ENCODE measurements at regions not wholly inside any gene's neighbourhood (a gene's known extent, or its start where the extent isn't known, plus 50 kb on each side); places are given as distances from the start of the nearest gene placed in this dataset.
A peak's percentile ranks its signal among the peaks of the same experiment; 100 is the strongest.
"Not testable (repeated sequence)": the region's sequence is repeated elsewhere in the genome, so short reads cannot be mapped to it uniquely, and the experiment has no call there.

GRCh38 chr19:21608571-21608970, 103.2 kb downstream of the ZNF429 start:
- DNase-seq (ENCODE audit: low read depth in 1 of 2, low spot score in 1 of 2), result no peak
- no peak overlapping the region for H3K27ac ChIP-seq (replicated peaks)
- no peak overlapping the region for H3K4me3 ChIP-seq (replicated peaks; ENCODE audit: insufficient read depth, low read length)
- H3K27me3 ChIP-seq (ENCODE audit: insufficient read depth, poor library complexity, severe bottlenecking), result no peaks in the 10 kb centered on the region
- TF ChIP-seq GABPA (IDR thresholded peaks at IDR 0.05; ENCODE audit: low read depth), result no peak
- no peak for TF ChIP-seq CTCF (IDR thresholded peaks at IDR 0.05; ENCODE audit: insufficient read depth, low read length)
- TF ChIP-seq SPI1 (IDR thresholded peaks at IDR 0.05; ENCODE audit: borderline replicate concordance, low read depth), result no peak
- no peak for TF ChIP-seq REST (IDR thresholded peaks at IDR 0.05; ENCODE audit: insufficient replicate concordance, low read depth)
- no peak for TF ChIP-seq POLR2AphosphoS5 (IDR thresholded peaks at IDR 0.05; ENCODE audit: low read depth)

GRCh38 chr19:21607449-21607848, 102.0 kb downstream of the ZNF429 start:
- DNase-seq (ENCODE audit: low read depth in 1 of 2, low spot score in 1 of 2), result no peak
- Histone ChIP-seq H3K4me3 (replicated peaks; ENCODE audit: insufficient read depth, low read length) (no peak overlapping the region), H3K27me3 (ENCODE audit: insufficient read depth, poor library complexity, severe bottlenecking) (no peaks in the 10 kb centered on the region), H3K27ac (replicated peaks) (no peak overlapping the region)
- no peak for TF ChIP-seq POLR2AphosphoS5 (IDR thresholded peaks at IDR 0.05; ENCODE audit: low read depth)
- no peak for TF ChIP-seq CTCF (IDR thresholded peaks at IDR 0.05; ENCODE audit: insufficient read depth, low read length)
- TF ChIP-seq SPI1 (IDR thresholded peaks at IDR 0.05; ENCODE audit: borderline replicate concordance, low read depth), result no peak
- TF ChIP-seq REST (IDR thresholded peaks at IDR 0.05; ENCODE audit: insufficient replicate concordance, low read depth), result no peak
- TF ChIP-seq GABPA (IDR thresholded peaks at IDR 0.05; ENCODE audit: low read depth), result no peak

- not testable (repeated sequence) for H3K4me3 ChIP-seq (replicated peaks; ENCODE audit: insufficient read depth, low read length); H3K27ac ChIP-seq (replicated peaks); DNase-seq (ENCODE audit: low read depth in 1 of 2, low spot score in 1 of 2)
These were observed 101.6 kb downstream of the ZNF429 start for GRCh38 chr19:21607011-21607410.

GRCh38 chr19:21606326-21606725, 100.9 kb downstream of the ZNF429 start:
- not testable (repeated sequence) for H3K4me3 ChIP-seq (replicated peaks; ENCODE audit: insufficient read depth, low read length); H3K27ac ChIP-seq (replicated peaks); DNase-seq (ENCODE audit: low read depth in 1 of 2, low spot score in 1 of 2); H3K27me3 ChIP-seq (ENCODE audit: insufficient read depth, poor library complexity, severe bottlenecking)

More at GRCh38 chr19:21607011-21607410, 101.6 kb downstream of the ZNF429 start:
- not testable (repeated sequence) for H3K27me3 ChIP-seq (ENCODE audit: insufficient read depth, poor library complexity, severe bottlenecking)

GRCh38 chr19:21604951-21605476, 99.6 kb downstream of the ZNF429 start:
- Histone ChIP-seq H3K27ac (replicated peaks) (no peak overlapping the region), H3K4me3 (replicated peaks; ENCODE audit: insufficient read depth, low read length) (peak overlapping the region; percentile 37), H3K27me3 (ENCODE audit: insufficient read depth, poor library complexity, severe bottlenecking) (no peaks in the 10 kb centered on the region)
- TF ChIP-seq POLR2AphosphoS5 (IDR thresholded peaks at IDR 0.05; ENCODE audit: low read depth) (no peak), REST (IDR thresholded peaks at IDR 0.05; ENCODE audit: insufficient replicate concordance, low read depth) (no peak), GABPA (IDR thresholded peaks at IDR 0.05; ENCODE audit: low read depth) (no peak), CTCF (IDR thresholded peaks at IDR 0.05; ENCODE audit: insufficient read depth, low read length) (no peak), SPI1 (IDR thresholded peaks at IDR 0.05; ENCODE audit: borderline replicate concordance, low read depth) (no peak)
- no peak for DNase-seq (ENCODE audit: low read depth in 1 of 2, low spot score in 1 of 2)

All from HL-60 (cell line).